K562 (cell line): ENCODE measurements at regions not wholly inside any gene's neighbourhood (a gene's known extent, or its start where the extent isn't known, plus 50 kb on each side); places are given as distances from the start of the nearest gene placed in this dataset.
A peak's percentile ranks its signal among the peaks of the same experiment; 100 is the strongest.

Experiments
- ATAC-seq: fragments of 200-7000 bp; cut with Tn5 transposase; 3 replicates; pipeline ENCODE4 v1.9.1; 2020; ENCODE audit warnings: moderate library complexity
- BruUV-seq: library from RNA; stranded (reverse); fragments of 400-500 nt; replicated peaks from 2 replicates; lab custom pipeline; 2021; lab: Mats Ljungman, UMichigan
- CTCF ChIA-PET: fragments of 300-600 bp; formaldehyde crosslinking; extraction: SDS; loops from one replicate; lab custom pipeline; 2021; ENCODE audit warnings: low intra/inter-chr PET ratio; lab: Yijun Ruan, JAX
- POLR2A ChIA-PET: fragments of 300-600, 350-650 bp; sonication (Branson Sonifier 250); formaldehyde crosslinking; extraction: SDS; loops from one replicate; lab custom pipeline; 2021; ENCODE audit warnings: antibody characterized with exemption, inconsistent platforms; lab: Yijun Ruan, JAX
- DNase-seq, 4 experiments: peaks; one replicate each; pipeline versions ENCODE4 v3.0.0 to v3.0.0-alpha.2; 2011 to 2018; ENCODE audit warnings: low spot score in 3 of 4, mixed read lengths in 3 of 4; ENCODE audit errors: extremely low read depth in 1 of 4
- FAIRE-seq: peaks from 2 replicates; lab custom pipeline; 2011; peaks lifted over from hg19 to GRCh38; lab: Jason Lieb, UNC
- H2AFZ ChIP-seq: 2 replicates; pipeline ENCODE4 v1.6.0; 2011; ENCODE audit warnings: low read depth, low read length, control low read depth, inconsistent platforms
- H3K27ac ChIP-seq: fragments of 200-600 bp; 3 replicates; pipeline ENCODE4 v1.8.0; 2011; ENCODE audit warnings: low read depth, mild to moderate bottlenecking, control low read depth, inconsistent platforms, low read length, moderate library complexity, mixed read lengths; ENCODE audit errors: extremely low read depth
- H3K27me3 ChIP-seq, 2 experiments: fragments of 300-600 bp in 1 of 2; 2 replicates in 1 of 2; 3 replicates in 1 of 2; pipeline versions ENCODE4 v1.6.0 to v1.8.0; 2011; ENCODE audit warnings: inconsistent platforms in 2 of 2, low read length in 2 of 2, mild to moderate bottlenecking in 1 of 2, mixed read lengths in 1 of 2, moderate library complexity in 1 of 2; ENCODE audit not compliant: control insufficient read depth in 2 of 2, insufficient read depth in 2 of 2
- H3K36me3 ChIP-seq: fragments of 300-600 bp; 3 replicates; pipeline ENCODE4 v1.8.0; 2011; ENCODE audit warnings: mild to moderate bottlenecking, low read length, inconsistent platforms; ENCODE audit not compliant: control insufficient read depth, insufficient read depth
- H3K4me1 ChIP-seq, 2 experiments: fragments of 200-600 bp in 1 of 2; replicated peaks in 1 of 2; 2 replicates in 1 of 2; 3 replicates in 1 of 2; pipeline versions ENCODE4 v1.5.1 to v1.8.0; 2011; ENCODE audit warnings: inconsistent platforms in 2 of 2, low read length in 2 of 2, mild to moderate bottlenecking in 1 of 2, mixed read lengths in 1 of 2, moderate library complexity in 1 of 2; ENCODE audit not compliant: control insufficient read depth in 2 of 2, insufficient read depth in 2 of 2
- H3K4me2 ChIP-seq: 2 replicates; pipeline ENCODE4 v1.6.1; 2011; ENCODE audit warnings: low read length, control low read depth, inconsistent platforms, mixed read lengths; ENCODE audit not compliant: insufficient read depth
- H3K4me3 ChIP-seq: fragments of 200-600 bp; sonication (generic), shearing (Covaris generic); 2 replicates; pipeline ENCODE4 v1.5.1; 2016; ENCODE audit warnings: control low read depth, inconsistent platforms
- H3K79me2 ChIP-seq: fragments of 200-600 bp; 3 replicates; pipeline ENCODE4 v1.8.0; 2011; ENCODE audit warnings: low read length, inconsistent platforms; ENCODE audit not compliant: control insufficient read depth, insufficient read depth
- H3K9ac ChIP-seq, 2 experiments: 2 replicates each; pipeline versions ENCODE4 v1.6.0 to v1.6.1; 2011; ENCODE audit warnings: low read depth in 2 of 2, low read length in 2 of 2, control low read depth in 1 of 2, inconsistent platforms in 1 of 2, mild to moderate bottlenecking in 1 of 2, mixed read lengths in 1 of 2; ENCODE audit not compliant: insufficient read depth in 1 of 2
- H3K9me1 ChIP-seq: one replicate; pipeline ENCODE4 v1.6.0; 2011; ENCODE audit warnings: inconsistent platforms, mild to moderate bottlenecking, low read length, moderate library complexity; ENCODE audit not compliant: control insufficient read depth, insufficient read depth
- H3K9me3 ChIP-seq: replicated peaks from 2 replicates; pipeline ENCODE4 v1.5.1; 2011; ENCODE audit warnings: low read depth, low read length, inconsistent platforms; ENCODE audit not compliant: control insufficient read depth, insufficient read depth
- H4K20me1 ChIP-seq: replicated peaks from 2 replicates; pipeline ENCODE4 v1.6.1; 2011; ENCODE audit warnings: low read length, inconsistent platforms, mixed read lengths; ENCODE audit not compliant: control insufficient read depth, insufficient read depth
- CBX8 ChIP-seq: fragments of 200-600 bp; sonication (generic); IDR thresholded peaks from 2 replicates; pipeline ENCODE4 v1.6.1; 2012; ENCODE audit warnings: borderline replicate concordance, mixed run types, low read depth, mild to moderate bottlenecking, moderate library complexity, mixed read lengths, low read length, control low read depth, inconsistent platforms; ENCODE audit not compliant: poor library complexity, severe bottlenecking; ENCODE audit errors: extremely low read depth
- CHD1 ChIP-seq: fragments of 200-600 bp; sonication (generic); IDR thresholded peaks from one replicate; pipeline ENCODE4 v1.6.1; 2012; ENCODE audit warnings: mild to moderate bottlenecking, moderate library complexity, low read length, inconsistent platforms
- FOXJ3 ChIP-seq: sonication (generic); formaldehyde crosslinking; IDR thresholded peaks from 2 replicates; pipeline ENCODE4 v1.4.0; 2020; ENCODE audit warnings: mild to moderate bottlenecking, missing genetic modification reagents
- HDAC3 ChIP-seq: fragments of 450-650 bp; IDR thresholded peaks from 2 replicates; pipeline ENCODE4 v1.6.1; 2018; ENCODE audit warnings: borderline replicate concordance, mild to moderate bottlenecking, moderate library complexity; ENCODE audit not compliant: partially characterized antibody
- L3MBTL2 ChIP-seq: fragments of 450-650 bp; IDR thresholded peaks from 2 replicates; pipeline ENCODE4 v1.6.1; 2016; ENCODE audit warnings: mild to moderate bottlenecking, moderate library complexity
- MED1 ChIP-seq: sonication (generic); formaldehyde crosslinking; IDR thresholded peaks from 2 replicates; pipeline ENCODE4 v1.8.1; 2023; ENCODE audit warnings: missing genetic modification reagents, borderline replicate concordance
- NCOA1 ChIP-seq: fragments of 450-650 bp; IDR thresholded peaks from 2 replicates; pipeline ENCODE4 v1.6.1; 2016; ENCODE audit warnings: low read depth
- NCOR1 ChIP-seq: fragments of 450-650 bp; IDR thresholded peaks from 2 replicates; pipeline ENCODE4 v1.6.1; 2016; ENCODE audit warnings: mild to moderate bottlenecking, moderate library complexity
- PCBP1 ChIP-seq: fragments of 200-400 bp; formaldehyde crosslinking; IDR thresholded peaks from 2 replicates; pipeline ENCODE4 v1.6.1; 2018; ENCODE audit warnings: mild to moderate bottlenecking, low read depth, low read length; ENCODE audit not compliant: poor library complexity, severe bottlenecking
- RBBP5 ChIP-seq: fragments of 200-600 bp; sonication (generic); IDR thresholded peaks from 2 replicates; pipeline ENCODE4 v1.6.1; 2012; ENCODE audit warnings: borderline replicate concordance, mild to moderate bottlenecking, low read length, control low read depth, inconsistent platforms; ENCODE audit not compliant: insufficient read depth, poor library complexity, severe bottlenecking
- TRIM24 ChIP-seq, 2 experiments: fragments of 450-650 bp; IDR thresholded peaks; 2 replicates each; pipeline ENCODE4 v1.6.1; 2016
- ZKSCAN1 ChIP-seq: fragments of 150-350 bp; IDR thresholded peaks from 2 replicates; pipeline ENCODE4 v1.6.1; 2016; ENCODE audit warnings: low read depth, low read length
- WGBS: fragments of 100-300 bp; shearing (Covaris generic); methylation state at CpG from one replicate; pipeline ENCODE4 v1.1.6; 2016; ENCODE audit warnings: low coverage, mixed read lengths; ENCODE audit not compliant: insufficient coverage; ENCODE audit errors: missing lambda C conversion rate; 5-methylcytosine and 5-hydroxymethylcytosine counted together
- in situ Hi-C: fragments of 300-500 bp; cut with MboI; formaldehyde crosslinking; loops from 4 replicates; pipeline ENCODE4 v1.15.0; 2018; ENCODE audit warnings: inconsistent platforms, mixed read lengths
- intact Hi-C: fragments of 100-400 bp; cut with micrococcal nuclease; formaldehyde crosslinking; loops from 2 replicates; pipeline ENCODE4 v1.14.2; 2022
- TF ChIP-seq, protein P1 (sequence below): IDR thresholded peaks from 2 replicates; pipeline ENCODE4 v1.6.1; 2011; ENCODE audit warnings: borderline replicate concordance, low read depth, mild to moderate bottlenecking, moderate library complexity, low read length; ENCODE audit not compliant: insufficient read depth, poor library complexity, severe bottlenecking
- TF ChIP-seq, protein P2 (sequence below), 2 experiments: fragments of 450-650 bp; IDR thresholded peaks; 2 replicates each; pipeline ENCODE4 v1.6.1; 2018; ENCODE audit warnings: mild to moderate bottlenecking in 2 of 2, low read depth in 1 of 2; ENCODE audit not compliant: partially characterized antibody in 2 of 2

DNA sequence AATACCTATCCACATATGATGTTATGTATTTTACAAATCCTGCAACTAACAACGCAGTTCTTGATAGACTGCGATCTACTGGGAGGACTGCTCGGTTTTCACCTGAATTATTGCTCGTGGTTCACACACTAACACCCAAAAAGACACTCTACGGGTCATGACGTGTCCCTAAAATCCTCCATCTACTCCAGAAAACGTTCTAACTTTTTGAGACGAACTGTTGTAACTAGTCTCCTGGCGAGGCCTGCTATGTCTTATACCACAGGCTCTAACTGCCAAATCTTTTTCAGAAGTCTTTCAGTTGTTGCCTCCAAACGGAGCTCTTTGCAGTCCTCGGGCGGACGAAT lies 108.2 kb downstream of the KCNRG start:
- H3K27ac ChIP-seq, result peak overlapping the region; percentile 90
- H3K4me2 ChIP-seq, result peak overlapping the region; percentile 89
- in situ Hi-C loops (no loop called here), intact Hi-C loops (no loop called here)
- no TSS peak for BruUV-seq
- peak overlapping the region; percentile 87 for H3K4me3 ChIP-seq
- DNase-seq (no peak), ATAC-seq (no peak; the same call in 2 of the 3 replicates), FAIRE-seq (no peak)
- no peaks in the 10 kb centered on the region for H3K9me1 ChIP-seq
- CTCF ChIA-PET, result interaction anchor here (0.7 kb wide), 1 partner anchor 20 kb away, joined by 3 read pairs; no protein-coding TSS in a partner anchor
- 1% methylated on average over 9 of the region's 13 CpGs for whole genome bisulfite sequencing
- H3K9ac ChIP-seq, result peak overlapping the region; percentile 86 to 90
- peak overlapping the region; percentile 79 for H2AFZ ChIP-seq
- no peaks in the 10 kb centered on the region for H4K20me1 ChIP-seq
- peaks cover 56% of the 10 kb centered on the region for H3K79me2 ChIP-seq
- no peaks in the 10 kb centered on the region for H3K27me3 ChIP-seq
- POLR2A ChIA-PET, result interaction anchor here (0.6 to 2.1 kb wide), 10 partner anchors 13 to 333 kb away, joined by 3 to 5 read pairs (median 4); partner anchors contain the start of gene SPRYD7
- peaks cover 3% of the 10 kb centered on the region; the same call in 1 of the 3 replicates for H3K36me3 ChIP-seq
- no peaks in the 10 kb centered on the region for H3K9me3 ChIP-seq
- peaks cover 27 to 35% of the 10 kb centered on the region in 2 experiments; a peak in 4 of 5 replicates for H3K4me1 ChIP-seq
- TF ChIP-seq TRIM24 (IDR thresholded peaks at IDR 0.05) (no peak), ZKSCAN1 (no peak), MED1 (CRISPR knock-in tag) (no peak), L3MBTL2 (no peak), PCBP1 (no peak), RBBP5 (no peak), NCOA1 (no peak), HDAC3 (peak; percentile 21), CHD1 (no peak), CBX8 (no peak), NCOR1 (no peak), FOXJ3 (no peak)
- TF ChIP-seq, protein P1, sequence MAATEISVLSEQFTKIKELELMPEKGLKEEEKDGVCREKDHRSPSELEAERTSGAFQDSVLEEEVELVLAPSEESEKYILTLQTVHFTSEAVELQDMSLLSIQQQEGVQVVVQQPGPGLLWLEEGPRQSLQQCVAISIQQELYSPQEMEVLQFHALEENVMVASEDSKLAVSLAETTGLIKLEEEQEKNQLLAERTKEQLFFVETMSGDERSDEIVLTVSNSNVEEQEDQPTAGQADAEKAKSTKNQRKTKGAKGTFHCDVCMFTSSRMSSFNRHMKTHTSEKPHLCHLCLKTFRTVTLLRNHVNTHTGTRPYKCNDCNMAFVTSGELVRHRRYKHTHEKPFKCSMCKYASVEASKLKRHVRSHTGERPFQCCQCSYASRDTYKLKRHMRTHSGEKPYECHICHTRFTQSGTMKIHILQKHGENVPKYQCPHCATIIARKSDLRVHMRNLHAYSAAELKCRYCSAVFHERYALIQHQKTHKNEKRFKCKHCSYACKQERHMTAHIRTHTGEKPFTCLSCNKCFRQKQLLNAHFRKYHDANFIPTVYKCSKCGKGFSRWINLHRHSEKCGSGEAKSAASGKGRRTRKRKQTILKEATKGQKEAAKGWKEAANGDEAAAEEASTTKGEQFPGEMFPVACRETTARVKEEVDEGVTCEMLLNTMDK, result no peak
- TF ChIP-seq, protein P2, sequence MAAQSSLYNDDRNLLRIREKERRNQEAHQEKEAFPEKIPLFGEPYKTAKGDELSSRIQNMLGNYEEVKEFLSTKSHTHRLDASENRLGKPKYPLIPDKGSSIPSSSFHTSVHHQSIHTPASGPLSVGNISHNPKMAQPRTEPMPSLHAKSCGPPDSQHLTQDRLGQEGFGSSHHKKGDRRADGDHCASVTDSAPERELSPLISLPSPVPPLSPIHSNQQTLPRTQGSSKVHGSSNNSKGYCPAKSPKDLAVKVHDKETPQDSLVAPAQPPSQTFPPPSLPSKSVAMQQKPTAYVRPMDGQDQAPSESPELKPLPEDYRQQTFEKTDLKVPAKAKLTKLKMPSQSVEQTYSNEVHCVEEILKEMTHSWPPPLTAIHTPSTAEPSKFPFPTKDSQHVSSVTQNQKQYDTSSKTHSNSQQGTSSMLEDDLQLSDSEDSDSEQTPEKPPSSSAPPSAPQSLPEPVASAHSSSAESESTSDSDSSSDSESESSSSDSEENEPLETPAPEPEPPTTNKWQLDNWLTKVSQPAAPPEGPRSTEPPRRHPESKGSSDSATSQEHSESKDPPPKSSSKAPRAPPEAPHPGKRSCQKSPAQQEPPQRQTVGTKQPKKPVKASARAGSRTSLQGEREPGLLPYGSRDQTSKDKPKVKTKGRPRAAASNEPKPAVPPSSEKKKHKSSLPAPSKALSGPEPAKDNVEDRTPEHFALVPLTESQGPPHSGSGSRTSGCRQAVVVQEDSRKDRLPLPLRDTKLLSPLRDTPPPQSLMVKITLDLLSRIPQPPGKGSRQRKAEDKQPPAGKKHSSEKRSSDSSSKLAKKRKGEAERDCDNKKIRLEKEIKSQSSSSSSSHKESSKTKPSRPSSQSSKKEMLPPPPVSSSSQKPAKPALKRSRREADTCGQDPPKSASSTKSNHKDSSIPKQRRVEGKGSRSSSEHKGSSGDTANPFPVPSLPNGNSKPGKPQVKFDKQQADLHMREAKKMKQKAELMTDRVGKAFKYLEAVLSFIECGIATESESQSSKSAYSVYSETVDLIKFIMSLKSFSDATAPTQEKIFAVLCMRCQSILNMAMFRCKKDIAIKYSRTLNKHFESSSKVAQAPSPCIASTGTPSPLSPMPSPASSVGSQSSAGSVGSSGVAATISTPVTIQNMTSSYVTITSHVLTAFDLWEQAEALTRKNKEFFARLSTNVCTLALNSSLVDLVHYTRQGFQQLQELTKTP (IDR thresholded peaks at IDR 0.05; ENCODE audit: low read depth in 1 of 2, partially characterized antibody in 2 of 2), result peak; percentile 47 to 61
